ENCODE measurements at regions not wholly inside any gene's neighbourhood (a gene's known extent, or its start where the extent isn't known, plus 50 kb on each side); places are given as distances from the start of the nearest gene placed in this dataset.

GRCh38 chr3:117626577-117626976, 917.0 kb downstream of the TUSC7 start:
- 14% methylated on average over 2 of the region's 2 CpGs; no CpG with 5 or more reads in 1 of the 2 experiments for WGBS, 2 experiments (ENCODE audit: insufficient coverage in 1 of 2, insufficient read length in 1 of 2)
- Mint-ChIP-seq H3K27ac (peak overlapping the region; percentile 86), H3K36me3 (ENCODE audit: low read depth) (no peaks in the 10 kb centered on the region), H3K4me3 (no peak overlapping the region), H3K9me3 (peaks cover 2% of the 10 kb centered on the region), H3K27me3 (ENCODE audit: insufficient read depth) (no peaks in the 10 kb centered on the region), H3K4me1 (peaks cover 35% of the 10 kb centered on the region)
- Histone ChIP-seq H3K9me3 (ENCODE audit: control insufficient read depth, low read length) (no peaks in the 10 kb centered on the region), H3K4me1 (ENCODE audit: control insufficient read depth, insufficient read depth, low read length) (peaks cover 13% of the 10 kb centered on the region), H3K27ac (ENCODE audit: low read depth, low read length) (no peak overlapping the region), H3K4me3 (ENCODE audit: low read length) (no peak overlapping the region), H3K9ac (ENCODE audit: extremely low read depth, low read length, poor library complexity, severe bottlenecking) (no peak overlapping the region), H3K27me3 (ENCODE audit: control insufficient read depth, insufficient read depth, low read length, poor library complexity, severe bottlenecking) (peaks cover 11% of the 10 kb centered on the region), H3K36me3 (ENCODE audit: control insufficient read depth, insufficient read depth, low read length) (no peaks in the 10 kb centered on the region)
- DNase-seq = no peak
- TF ChIP-seq CTCF (conservative IDR thresholded peaks at IDR 0.05) = no peak

GRCh38 chr3:117628823-117629291, 919.3 kb downstream of the TUSC7 start:
- H3K9me3 Mint-ChIP-seq = peaks cover 2% of the 10 kb centered on the region

GRCh38 chr3:117629505-117629904, 919.9 kb downstream of the TUSC7 start:
- no peak for TF ChIP-seq CTCF (conservative IDR thresholded peaks at IDR 0.05)
- Mint-ChIP-seq H3K36me3 (ENCODE audit: low read depth) (no peaks in the 10 kb centered on the region), H3K27me3 (ENCODE audit: insufficient read depth) (peaks cover 6% of the 10 kb centered on the region), H3K9me3 (peaks cover 2% of the 10 kb centered on the region), H3K27ac (no peak overlapping the region), H3K4me3 (no peak overlapping the region), H3K4me1 (peaks cover 28% of the 10 kb centered on the region)
- no peaks in the 10 kb centered on the region for H3K9me3 ChIP-seq (ENCODE audit: control insufficient read depth, low read length)
- DNase-seq = no peak
- no peak overlapping the region for H3K27ac ChIP-seq (ENCODE audit: low read depth, low read length)
- whole genome bisulfite sequencing, 2 experiments (ENCODE audit: insufficient coverage in 1 of 2, insufficient read length in 1 of 2) = 95 to 98% methylated on average over 7 to 9 of the region's 9 CpGs
- H3K4me1 ChIP-seq (ENCODE audit: control insufficient read depth, insufficient read depth, low read length) = peaks cover 10% of the 10 kb centered on the region
- H3K9ac ChIP-seq (ENCODE audit: extremely low read depth, low read length, poor library complexity, severe bottlenecking) = no peak overlapping the region
- H3K36me3 ChIP-seq (ENCODE audit: control insufficient read depth, insufficient read depth, low read length) = no peaks in the 10 kb centered on the region
- no peak overlapping the region for H3K4me3 ChIP-seq (ENCODE audit: low read length)
- peaks cover 11% of the 10 kb centered on the region for H3K27me3 ChIP-seq (ENCODE audit: control insufficient read depth, insufficient read depth, low read length, poor library complexity, severe bottlenecking)

More at GRCh38 chr3:117628823-117629291, 919.3 kb downstream of the TUSC7 start:
- Histone ChIP-seq H3K9ac (ENCODE audit: extremely low read depth, low read length, poor library complexity, severe bottlenecking) (no peak overlapping the region), H3K4me3 (ENCODE audit: low read length) (no peak overlapping the region), H3K36me3 (ENCODE audit: control insufficient read depth, insufficient read depth, low read length) (no peaks in the 10 kb centered on the region), H3K9me3 (ENCODE audit: control insufficient read depth, low read length) (no peaks in the 10 kb centered on the region), H3K4me1 (ENCODE audit: control insufficient read depth, insufficient read depth, low read length) (peaks cover 10% of the 10 kb centered on the region), H3K27ac (ENCODE audit: low read depth, low read length) (no peak overlapping the region), H3K27me3 (ENCODE audit: control insufficient read depth, insufficient read depth, low read length, poor library complexity, severe bottlenecking) (peaks cover 11% of the 10 kb centered on the region)
- no peak for DNase-seq
- WGBS, 2 experiments (ENCODE audit: insufficient coverage in 1 of 2, insufficient read length in 1 of 2) = 88 to 100% methylated on average over 2 of the region's 2 CpGs
- peaks cover 28% of the 10 kb centered on the region for H3K4me1 Mint-ChIP-seq
- H3K27ac Mint-ChIP-seq = no peak overlapping the region
- no peak overlapping the region for H3K4me3 Mint-ChIP-seq
- no peak for TF ChIP-seq CTCF (conservative IDR thresholded peaks at IDR 0.05)
- H3K27me3 Mint-ChIP-seq (ENCODE audit: insufficient read depth) = peaks cover 5% of the 10 kb centered on the region
- no peaks in the 10 kb centered on the region for H3K36me3 Mint-ChIP-seq (ENCODE audit: low read depth)

Measured in endodermal cell (in vitro differentiated cells).